Nephron progenitor cell (in vitro differentiated cells): ENCODE measurements at regions not wholly inside any gene's neighbourhood (a gene's known extent, or its start where the extent isn't known, plus 50 kb on each side); places are given as distances from the start of the nearest gene placed in this dataset.

Experiments
- DNase-seq: peaks from one replicate; pipeline ENCODE4 v3.0.0; 2021
- H3K27ac Mint-ChIP-seq: 2 replicates; pipeline ENCODE4 v1.8.0; 2021; ENCODE audit warnings: mild to moderate bottlenecking, moderate library complexity, mixed read lengths
- H3K27me3 Mint-ChIP-seq: 2 replicates; pipeline ENCODE4 v1.8.0; 2021; ENCODE audit warnings: mild to moderate bottlenecking, low read depth, mixed read lengths; ENCODE audit not compliant: poor library complexity
- H3K36me3 Mint-ChIP-seq: 2 replicates; pipeline ENCODE4 v1.8.0; 2021; ENCODE audit warnings: low read depth, mixed read lengths
- H3K4me1 Mint-ChIP-seq: 2 replicates; pipeline ENCODE4 v1.8.0; 2021; ENCODE audit warnings: mixed read lengths
- H3K4me3 Mint-ChIP-seq: 2 replicates; pipeline ENCODE4 v1.8.0; 2021; ENCODE audit warnings: mild to moderate bottlenecking, moderate library complexity, mixed read lengths
- H3K9me3 Mint-ChIP-seq: 2 replicates; pipeline ENCODE4 v1.8.0; 2021; ENCODE audit warnings: mild to moderate bottlenecking, moderate library complexity, mixed read lengths
- TF ChIP-seq, protein P1 (sequence below): fragments of 200-600 bp; sonication (generic); IDR thresholded peaks from 2 replicates; pipeline ENCODE4 v1.5.0; 2021; ENCODE audit warnings: antibody characterized with exemption

DNA sequence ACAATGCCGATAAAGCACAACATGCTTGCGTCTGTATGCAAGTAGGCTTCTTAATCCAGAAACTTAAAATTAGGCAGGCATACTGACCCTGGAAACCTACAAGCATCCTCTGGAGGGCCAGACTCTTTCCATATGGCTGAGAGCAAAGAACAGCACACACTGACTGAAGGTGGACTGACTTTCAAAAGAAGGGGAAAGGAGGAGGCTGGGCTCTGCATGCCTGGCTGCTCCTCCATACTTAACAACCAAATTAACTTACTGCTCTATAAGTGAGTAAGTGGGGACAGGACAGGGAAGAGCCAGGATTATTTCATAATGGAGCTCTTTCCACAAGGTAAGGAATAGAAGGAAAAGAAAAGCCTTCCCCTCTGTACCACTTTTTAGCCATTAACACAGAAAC lies 55.9 kb upstream of the ATP8A1 start:
- Mint-ChIP-seq H3K27ac (no peak overlapping the region), H3K4me3 (no peak overlapping the region), H3K4me1 (no peaks in the 10 kb centered on the region), H3K27me3 (peaks cover 6% of the 10 kb centered on the region), H3K9me3 (no peaks in the 10 kb centered on the region), H3K36me3 (no peaks in the 10 kb centered on the region)
- DNase-seq: no peak
- TF ChIP-seq, protein P1, sequence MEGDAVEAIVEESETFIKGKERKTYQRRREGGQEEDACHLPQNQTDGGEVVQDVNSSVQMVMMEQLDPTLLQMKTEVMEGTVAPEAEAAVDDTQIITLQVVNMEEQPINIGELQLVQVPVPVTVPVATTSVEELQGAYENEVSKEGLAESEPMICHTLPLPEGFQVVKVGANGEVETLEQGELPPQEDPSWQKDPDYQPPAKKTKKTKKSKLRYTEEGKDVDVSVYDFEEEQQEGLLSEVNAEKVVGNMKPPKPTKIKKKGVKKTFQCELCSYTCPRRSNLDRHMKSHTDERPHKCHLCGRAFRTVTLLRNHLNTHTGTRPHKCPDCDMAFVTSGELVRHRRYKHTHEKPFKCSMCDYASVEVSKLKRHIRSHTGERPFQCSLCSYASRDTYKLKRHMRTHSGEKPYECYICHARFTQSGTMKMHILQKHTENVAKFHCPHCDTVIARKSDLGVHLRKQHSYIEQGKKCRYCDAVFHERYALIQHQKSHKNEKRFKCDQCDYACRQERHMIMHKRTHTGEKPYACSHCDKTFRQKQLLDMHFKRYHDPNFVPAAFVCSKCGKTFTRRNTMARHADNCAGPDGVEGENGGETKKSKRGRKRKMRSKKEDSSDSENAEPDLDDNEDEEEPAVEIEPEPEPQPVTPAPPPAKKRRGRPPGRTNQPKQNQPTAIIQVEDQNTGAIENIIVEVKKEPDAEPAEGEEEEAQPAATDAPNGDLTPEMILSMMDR: no peak

DNA sequence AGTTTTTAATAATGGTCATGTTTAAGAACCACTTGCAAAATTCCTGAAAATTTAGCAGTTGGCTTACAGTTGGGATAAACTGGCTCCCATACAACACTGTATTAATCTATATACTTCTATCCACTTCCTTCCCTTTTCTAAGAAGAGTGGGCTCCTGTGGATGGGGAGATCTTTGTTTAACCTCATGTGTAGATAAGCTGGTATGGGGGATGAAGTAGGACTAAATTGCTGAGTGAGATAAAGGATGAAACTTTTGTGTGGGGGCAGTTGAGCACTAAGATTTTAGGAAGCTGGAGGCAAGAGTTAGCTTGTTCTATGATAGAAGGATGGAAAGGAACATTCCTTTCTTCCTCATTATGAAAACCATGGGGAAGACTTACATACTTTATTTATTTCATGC lies 54.6 kb upstream of the ATP8A1 start:
- Mint-ChIP-seq H3K4me3 (no peak overlapping the region), H3K36me3 (no peaks in the 10 kb centered on the region), H3K4me1 (no peaks in the 10 kb centered on the region)

DNA sequence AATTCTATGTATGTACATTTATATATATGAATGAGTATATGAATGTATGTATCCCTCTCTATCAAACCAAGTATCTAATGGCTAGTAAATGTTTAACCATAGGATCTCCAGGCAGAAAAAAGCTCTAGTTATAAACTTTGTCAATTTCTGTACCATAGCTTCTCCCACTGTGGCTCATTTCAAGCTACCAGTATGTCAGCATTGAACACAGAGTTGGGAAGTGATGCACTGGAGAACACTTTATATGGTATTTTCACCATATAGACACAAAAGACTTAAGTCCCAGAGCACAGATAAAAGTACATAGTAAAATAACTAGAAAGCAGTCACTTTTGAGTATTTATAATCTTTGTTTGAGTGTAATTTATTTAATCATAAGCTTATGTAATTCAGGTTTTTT lies 53.9 kb upstream of the ATP8A1 start:
- TF ChIP-seq, protein P1: no peak
- Mint-ChIP-seq H3K27ac (no peak overlapping the region), H3K27me3 (peaks cover 3% of the 10 kb centered on the region), H3K4me3 (no peak overlapping the region), H3K4me1 (no peaks in the 10 kb centered on the region), H3K36me3 (no peaks in the 10 kb centered on the region), H3K9me3 (no peaks in the 10 kb centered on the region)
- no peak for DNase-seq

More for the DNA sequence above, 54.6 kb upstream of the ATP8A1 start:
- no peaks in the 10 kb centered on the region for H3K9me3 Mint-ChIP-seq
- DNase-seq: no peak
- H3K27me3 Mint-ChIP-seq: peaks cover 5% of the 10 kb centered on the region
- H3K27ac Mint-ChIP-seq: no peak overlapping the region
- TF ChIP-seq, protein P1: no peak

GRCh38 chr4:42710329-42710728 lies 53.4 kb upstream of the ATP8A1 start:
- H3K9me3 Mint-ChIP-seq: no peaks in the 10 kb centered on the region
- no peaks in the 10 kb centered on the region for H3K4me1 Mint-ChIP-seq
- DNase-seq: no peak
- no peak overlapping the region for H3K4me3 Mint-ChIP-seq
- TF ChIP-seq, protein P1: no peak
- peaks cover 3% of the 10 kb centered on the region for H3K27me3 Mint-ChIP-seq
- H3K36me3 Mint-ChIP-seq: no peaks in the 10 kb centered on the region
- H3K27ac Mint-ChIP-seq: no peak overlapping the region

- Mint-ChIP-seq H3K4me3 (no peak overlapping the region), H3K4me1 (no peaks in the 10 kb centered on the region), H3K36me3 (no peaks in the 10 kb centered on the region), H3K27me3 (peaks cover 3% of the 10 kb centered on the region), H3K27ac (no peak overlapping the region), H3K9me3 (no peaks in the 10 kb centered on the region)
- DNase-seq: no peak
- TF ChIP-seq, protein P1: no peak
Observed at GRCh38 chr4:42709392-42710065, 52.6 kb upstream of the ATP8A1 start.

DNA sequence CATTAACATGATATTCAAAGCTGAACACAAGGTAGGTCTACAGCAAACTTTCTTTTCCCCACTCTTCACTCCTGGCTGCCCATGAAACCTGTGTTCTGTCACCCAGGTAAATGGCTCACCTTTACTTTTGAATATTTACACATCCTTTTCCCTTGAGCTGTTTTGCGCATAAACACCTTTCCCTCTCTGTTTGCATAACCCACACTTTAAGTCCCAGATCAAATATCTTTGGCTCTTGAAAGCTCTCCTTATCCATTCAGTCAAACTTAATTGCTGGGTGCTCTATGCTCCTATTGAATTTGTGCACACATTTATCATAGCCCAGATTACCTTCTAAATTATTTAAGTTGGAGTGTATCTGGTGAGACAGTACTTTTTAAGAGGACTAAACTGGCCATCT lies 51.7 kb upstream of the ATP8A1 start:
- Mint-ChIP-seq H3K27ac (no peak overlapping the region), H3K4me1 (no peaks in the 10 kb centered on the region), H3K4me3 (no peak overlapping the region), H3K27me3 (peaks cover 3% of the 10 kb centered on the region), H3K9me3 (no peaks in the 10 kb centered on the region), H3K36me3 (no peaks in the 10 kb centered on the region)
- TF ChIP-seq, protein P1: no peak
- DNase-seq: no peak
